ENCODE measurements at regions not wholly inside any gene's neighbourhood (a gene's known extent, or its start where the extent isn't known, plus 50 kb on each side); places are given as distances from the start of the nearest gene placed in this dataset.
A peak's percentile ranks its signal among the peaks of the same experiment; 100 is the strongest.

- H3K27ac ChIP-seq: no peak overlapping the region
- no peaks in the 10 kb centered on the region for H3K27me3 ChIP-seq
- WGBS, 5 donors: 34 to 43% (median 42%) methylated on average over 4 of the region's 4 CpGs
- peak in 1 of 2 donors; percentile 26 for DNase-seq
- H3K9me3 ChIP-seq: peaks cover 0 to 3% (median 0%) of the 10 kb centered on the region in 4 donors
- no peaks in the 10 kb centered on the region for H3K36me3 ChIP-seq
- TF ChIP-seq EP300 (IDR thresholded peaks at IDR 0.05) (no peak), POLR2AphosphoS5 (IDR thresholded peaks at IDR 0.05) (no peak), CTCF (IDR thresholded peaks at IDR 0.05) (peak in 1 of 7 experiments; percentile 12)
- intact Hi-C loops (cut with DNase I; ENCODE audit: low total_unique reads): no loop called here
- no peak overlapping the region for H3K4me3 ChIP-seq
- no peaks in the 10 kb centered on the region for H3K4me1 ChIP-seq
These were observed 1693.4 kb upstream of the SLC39A10 start for GRCh38 chr2:193963472-193964119.

GRCh38 chr2:193946806-193947205 lies 1710.2 kb upstream of the SLC39A10 start:
- no peak for DNase-seq
- H3K4me1 ChIP-seq: no peaks in the 10 kb centered on the region
- no peaks in the 10 kb centered on the region for H3K27me3 ChIP-seq
- H3K27ac ChIP-seq: no peak overlapping the region
- H3K36me3 ChIP-seq: no peaks in the 10 kb centered on the region
- no peaks in the 10 kb centered on the region for H3K9me3 ChIP-seq
- intact Hi-C loops (cut with DNase I; ENCODE audit: low total_unique reads): no loop called here
- no peak overlapping the region for H3K4me3 ChIP-seq
- 50 to 74% (median 61%) methylated on average over 1 of the region's 1 CpG for WGBS, 5 donors
- TF ChIP-seq POLR2AphosphoS5 (IDR thresholded peaks at IDR 0.05) (no peak), CTCF (IDR thresholded peaks at IDR 0.05) (no peak), POLR2A (IDR thresholded peaks at IDR 0.05) (no peak), EP300 (IDR thresholded peaks at IDR 0.05) (no peak)

GRCh38 chr2:193943406-193943960 lies 1713.5 kb upstream of the SLC39A10 start:
- H3K4me3 ChIP-seq: no peak overlapping the region
- no peaks in the 10 kb centered on the region for H3K4me1 ChIP-seq
- H3K36me3 ChIP-seq: no peaks in the 10 kb centered on the region
- WGBS, 5 donors: 60 to 66% (median 63%) methylated on average over 4 of the region's 4 CpGs
- TF ChIP-seq POLR2AphosphoS5 (IDR thresholded peaks at IDR 0.05) (no peak), EP300 (IDR thresholded peaks at IDR 0.05) (no peak), CTCF (IDR thresholded peaks at IDR 0.05) (no peak), POLR2A (IDR thresholded peaks at IDR 0.05) (no peak)
- no peak overlapping the region for H3K27ac ChIP-seq
- intact Hi-C loops (cut with DNase I; ENCODE audit: low total_unique reads): no loop called here
- H3K9me3 ChIP-seq: no peaks in the 10 kb centered on the region
- DNase-seq: no peak
- no peaks in the 10 kb centered on the region for H3K27me3 ChIP-seq

- H3K27ac ChIP-seq: no peak overlapping the region
- H3K4me3 ChIP-seq: no peak overlapping the region
- H3K4me1 ChIP-seq: no peaks in the 10 kb centered on the region
- no peaks in the 10 kb centered on the region for H3K27me3 ChIP-seq
- H3K36me3 ChIP-seq: no peaks in the 10 kb centered on the region
- 86 to 95% (median 91%) methylated on average over 3 of the region's 3 CpGs for WGBS, 5 donors
- intact Hi-C loops (cut with DNase I; ENCODE audit: low total_unique reads): no loop called here
- no peaks in the 10 kb centered on the region for H3K9me3 ChIP-seq
- TF ChIP-seq CTCF (IDR thresholded peaks at IDR 0.05): no peak
- no peak for TF ChIP-seq POLR2A (IDR thresholded peaks at IDR 0.05)
- TF ChIP-seq POLR2AphosphoS5 (IDR thresholded peaks at IDR 0.05): no peak
- no peak for TF ChIP-seq EP300 (IDR thresholded peaks at IDR 0.05)
- no peak for DNase-seq
These were observed 1721.9 kb upstream of the SLC39A10 start for GRCh38 chr2:193935114-193935513.

Data from stomach (tissue), 8 donors.